HG02852 (cell line): ENCODE measurements at regions not wholly inside any gene's neighbourhood (a gene's known extent, or its start where the extent isn't known, plus 50 kb on each side); places are given as distances from the start of the nearest gene placed in this dataset.

Experiments used
- ATAC-seq: cut with Tn5 transposase; IDR thresholded peaks from one replicate; pipeline ENCODE4 v1.9.1; 2021; ENCODE audit warnings: mild to moderate bottlenecking, moderate library complexity; ENCODE audit not compliant: unreplicated experiment

- ATAC-seq, result no peak
These were observed 209.7 kb downstream of the LACC1 start for GRCh38 chr13:44089452-44089851.

- ATAC-seq, result no peak
These were observed 212.6 kb downstream of the LACC1 start for GRCh38 chr13:44092078-44092970.

GRCh38 chr13:44093607-44094564 lies 214.2 kb downstream of the LACC1 start:
- ATAC-seq, result no peak

GRCh38 chr13:44096901-44097300 lies 217.2 kb downstream of the LACC1 start:
- ATAC-seq, result no peak

- no peak for ATAC-seq
These were observed 218.9 kb downstream of the LACC1 start for GRCh38 chr13:44098559-44098958.

GRCh38 chr13:44101347-44102083 lies 221.8 kb downstream of the LACC1 start:
- no peak for ATAC-seq

- ATAC-seq, result no peak
These were observed 223.9 kb downstream of the LACC1 start for GRCh38 chr13:44103429-44104196.

GRCh38 chr13:44104197-44104490 lies 224.4 kb downstream of the LACC1 start:
- no peak for ATAC-seq

GRCh38 chr13:44104969-44105368 lies 225.3 kb downstream of the LACC1 start:
- no peak for ATAC-seq

- no peak for ATAC-seq
These were observed 226.8 kb downstream of the LACC1 start for GRCh38 chr13:44106266-44107152.

GRCh38 chr13:44107357-44108121 lies 227.8 kb downstream of the LACC1 start:
- ATAC-seq, result no peak

GRCh38 chr13:44108331-44108858 lies 228.7 kb downstream of the LACC1 start:
- ATAC-seq, result no peak

- ATAC-seq, result no peak
These were observed 230.5 kb downstream of the LACC1 start for GRCh38 chr13:44110091-44110621.

GRCh38 chr13:44111701-44112100 lies 232.0 kb downstream of the LACC1 start:
- no peak for ATAC-seq

- ATAC-seq, result no peak
These were observed 233.1 kb downstream of the LACC1 start for GRCh38 chr13:44112700-44113329.

GRCh38 chr13:44116562-44117332 lies 237.0 kb downstream of the LACC1 start:
- no peak for ATAC-seq

- ATAC-seq, result no peak
These were observed 237.6 kb downstream of the LACC1 start for GRCh38 chr13:44117351-44117750.
